Progenitor cell of endocrine pancreas (in vitro differentiated cells): ENCODE measurements at regions not wholly inside any gene's neighbourhood (a gene's known extent, or its start where the extent isn't known, plus 50 kb on each side); places are given as distances from the start of the nearest gene placed in this dataset.

Source experiments
- DNase-seq: peaks from one replicate; pipeline ENCODE4 v3.0.0; 2021; ENCODE audit warnings: low spot score; ENCODE audit not compliant: unreplicated experiment
- H3K27ac Mint-ChIP-seq: 2 replicates; pipeline ENCODE4 v1.8.0; 2021; ENCODE audit warnings: mild to moderate bottlenecking, moderate library complexity, mixed read lengths
- H3K27me3 Mint-ChIP-seq: 2 replicates; pipeline ENCODE4 v1.8.0; 2021; ENCODE audit warnings: mixed read lengths
- H3K36me3 Mint-ChIP-seq: 2 replicates; pipeline ENCODE4 v1.8.0; 2022; ENCODE audit warnings: mixed read lengths; ENCODE audit not compliant: insufficient read depth
- H3K4me1 Mint-ChIP-seq: 2 replicates; pipeline ENCODE4 v1.8.0; 2021; ENCODE audit warnings: low read depth, mixed read lengths
- H3K4me3 Mint-ChIP-seq: 2 replicates; pipeline ENCODE4 v1.8.0; 2021; ENCODE audit warnings: low read depth, mild to moderate bottlenecking, moderate library complexity, mixed read lengths
- H3K9me3 Mint-ChIP-seq: 2 replicates; pipeline ENCODE4 v1.8.0; 2021; ENCODE audit warnings: low read depth, mixed read lengths
- TF ChIP-seq, protein P1 (sequence below): fragments of 200-600 bp; sonication (generic); IDR thresholded peaks from one replicate; pipeline ENCODE4 v1.5.0; 2021; ENCODE audit warnings: antibody characterized with exemption, mild to moderate bottlenecking; ENCODE audit not compliant: unreplicated experiment

DNA sequence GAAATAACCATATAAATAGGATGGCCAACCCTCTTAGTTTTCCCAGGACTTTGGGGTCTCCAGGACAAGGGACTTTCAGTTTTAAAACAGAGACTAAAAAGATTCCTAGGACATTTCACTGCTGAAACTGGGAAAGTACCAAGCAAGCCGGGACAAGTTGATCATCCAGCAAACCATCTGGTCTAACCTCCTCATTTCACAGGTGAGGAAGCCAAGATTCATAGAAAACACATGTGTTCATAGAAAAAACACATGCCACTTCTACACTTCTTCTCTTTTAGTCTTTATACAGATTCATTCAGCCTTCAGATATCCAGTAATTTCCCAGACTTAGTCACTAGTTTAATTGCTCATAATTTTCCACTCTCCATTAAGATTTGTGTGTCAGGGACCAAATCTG is 165.6 kb upstream of the CCDC54 start:
- DNase-seq = no peak
- no peaks in the 10 kb centered on the region for H3K27me3 Mint-ChIP-seq
- peaks cover 4% of the 10 kb centered on the region for H3K9me3 Mint-ChIP-seq
- H3K4me1 Mint-ChIP-seq = peaks cover 16% of the 10 kb centered on the region
- H3K4me3 Mint-ChIP-seq = no peak overlapping the region
- no peaks in the 10 kb centered on the region for H3K36me3 Mint-ChIP-seq
- no peak overlapping the region for H3K27ac Mint-ChIP-seq
- TF ChIP-seq, protein P1, sequence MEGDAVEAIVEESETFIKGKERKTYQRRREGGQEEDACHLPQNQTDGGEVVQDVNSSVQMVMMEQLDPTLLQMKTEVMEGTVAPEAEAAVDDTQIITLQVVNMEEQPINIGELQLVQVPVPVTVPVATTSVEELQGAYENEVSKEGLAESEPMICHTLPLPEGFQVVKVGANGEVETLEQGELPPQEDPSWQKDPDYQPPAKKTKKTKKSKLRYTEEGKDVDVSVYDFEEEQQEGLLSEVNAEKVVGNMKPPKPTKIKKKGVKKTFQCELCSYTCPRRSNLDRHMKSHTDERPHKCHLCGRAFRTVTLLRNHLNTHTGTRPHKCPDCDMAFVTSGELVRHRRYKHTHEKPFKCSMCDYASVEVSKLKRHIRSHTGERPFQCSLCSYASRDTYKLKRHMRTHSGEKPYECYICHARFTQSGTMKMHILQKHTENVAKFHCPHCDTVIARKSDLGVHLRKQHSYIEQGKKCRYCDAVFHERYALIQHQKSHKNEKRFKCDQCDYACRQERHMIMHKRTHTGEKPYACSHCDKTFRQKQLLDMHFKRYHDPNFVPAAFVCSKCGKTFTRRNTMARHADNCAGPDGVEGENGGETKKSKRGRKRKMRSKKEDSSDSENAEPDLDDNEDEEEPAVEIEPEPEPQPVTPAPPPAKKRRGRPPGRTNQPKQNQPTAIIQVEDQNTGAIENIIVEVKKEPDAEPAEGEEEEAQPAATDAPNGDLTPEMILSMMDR = no peak

DNA sequence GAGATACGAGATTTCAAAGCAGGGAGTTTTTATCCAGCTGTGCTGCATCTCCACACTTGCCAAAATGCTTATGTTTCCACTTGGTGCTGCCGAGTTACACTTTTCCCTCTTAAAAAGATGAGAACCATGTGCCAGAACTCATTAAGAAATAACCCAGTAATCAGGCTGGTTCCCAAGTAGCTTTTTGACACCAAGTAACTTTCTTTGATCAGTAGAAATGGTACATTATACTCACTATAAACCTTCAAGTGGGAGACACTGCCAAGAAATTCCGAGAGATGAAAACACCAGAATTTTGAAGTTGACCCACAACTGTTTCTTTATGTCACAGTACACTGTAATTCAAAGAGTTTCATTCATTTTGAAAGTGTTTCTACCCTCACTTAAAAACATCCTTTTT is 164.6 kb upstream of the CCDC54 start:
- Mint-ChIP-seq H3K9me3 (peaks cover 4% of the 10 kb centered on the region), H3K27me3 (no peaks in the 10 kb centered on the region), H3K4me1 (peaks cover 14% of the 10 kb centered on the region), H3K4me3 (no peak overlapping the region), H3K27ac (no peak overlapping the region), H3K36me3 (no peaks in the 10 kb centered on the region)
- TF ChIP-seq, protein P1 = no peak
- no peak for DNase-seq

DNA sequence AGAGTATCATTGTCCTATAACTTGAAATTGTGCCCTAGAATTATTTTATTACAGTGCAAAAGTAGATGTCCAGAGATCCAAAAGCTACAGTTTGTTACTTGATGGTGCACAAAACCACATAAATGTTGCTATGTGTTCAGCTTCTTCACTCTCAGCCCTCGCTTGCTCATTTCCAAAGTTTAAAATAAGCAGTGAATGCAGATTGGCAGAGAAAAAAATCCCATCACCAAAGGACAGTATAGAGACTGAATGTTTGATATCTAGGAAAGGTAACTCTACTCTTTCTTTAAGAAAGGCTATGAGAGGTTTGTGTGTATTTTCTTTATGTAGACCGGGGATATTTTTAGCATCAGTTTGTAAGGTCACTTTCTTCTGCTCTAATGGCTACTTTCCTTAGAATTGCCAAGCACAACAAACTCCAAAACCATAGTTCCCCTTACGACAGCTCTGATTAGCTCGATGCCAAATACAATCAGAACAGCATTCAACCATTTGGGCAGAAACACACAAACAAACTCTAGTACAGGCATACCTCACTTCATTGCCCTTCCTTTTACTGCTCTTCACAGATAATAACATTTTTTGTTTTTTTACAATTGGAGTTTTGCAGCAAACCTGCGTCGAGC is 164.1 kb upstream of the CCDC54 start:
- H3K27me3 Mint-ChIP-seq = no peaks in the 10 kb centered on the region
- no peak overlapping the region for H3K4me3 Mint-ChIP-seq
- peaks cover 4% of the 10 kb centered on the region for H3K9me3 Mint-ChIP-seq
- peaks cover 9% of the 10 kb centered on the region for H3K4me1 Mint-ChIP-seq
- H3K36me3 Mint-ChIP-seq = no peaks in the 10 kb centered on the region
- H3K27ac Mint-ChIP-seq = no peak overlapping the region
- DNase-seq = no peak
- TF ChIP-seq, protein P1 = no peak

DNA sequence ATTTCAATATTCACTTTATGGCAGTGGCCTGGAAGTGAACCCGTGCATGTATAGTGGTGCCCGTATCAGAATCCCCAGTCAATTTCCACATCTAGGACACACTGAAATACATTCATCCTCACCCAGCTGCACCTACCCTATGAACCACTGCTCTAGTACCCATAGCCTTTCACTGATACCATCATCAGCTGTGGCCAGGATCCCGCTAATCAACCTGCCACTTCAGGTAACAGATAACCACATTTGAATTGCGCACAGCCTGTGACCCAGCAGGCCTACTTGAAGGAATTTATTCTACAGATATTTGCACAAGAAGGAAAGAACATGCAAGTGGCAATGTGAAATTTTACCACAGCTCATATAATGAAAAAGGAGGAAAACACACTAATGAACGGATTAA is 161.0 kb upstream of the CCDC54 start:
- DNase-seq = no peak
- H3K4me3 Mint-ChIP-seq = no peak overlapping the region
- peaks cover 1% of the 10 kb centered on the region for H3K4me1 Mint-ChIP-seq
- H3K9me3 Mint-ChIP-seq = peaks cover 4% of the 10 kb centered on the region
- no peaks in the 10 kb centered on the region for H3K36me3 Mint-ChIP-seq
- H3K27ac Mint-ChIP-seq = no peak overlapping the region
- TF ChIP-seq, protein P1 = no peak
- H3K27me3 Mint-ChIP-seq = no peaks in the 10 kb centered on the region

DNA sequence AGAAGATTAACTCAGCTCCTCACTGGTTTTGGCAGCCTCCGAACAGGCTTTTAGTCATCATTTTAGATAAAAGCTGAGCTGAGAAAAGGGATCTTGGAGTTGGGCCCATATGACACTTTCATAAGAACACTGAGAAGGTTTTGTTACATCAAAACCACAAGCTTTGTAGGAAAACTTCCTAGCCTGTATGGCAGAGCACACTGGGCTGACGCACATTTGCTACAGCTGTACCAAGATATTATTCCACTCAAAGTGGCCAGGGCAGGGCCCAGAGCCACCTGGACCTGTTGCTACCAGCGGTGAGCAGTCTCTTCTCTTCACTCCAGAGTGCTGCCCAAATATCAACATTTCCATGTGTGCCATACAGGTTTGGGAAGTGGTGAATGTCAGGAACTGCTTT is 160.5 kb upstream of the CCDC54 start:
- Mint-ChIP-seq H3K27me3 (no peaks in the 10 kb centered on the region), H3K4me1 (peaks cover 1% of the 10 kb centered on the region), H3K9me3 (peaks cover 4% of the 10 kb centered on the region), H3K36me3 (no peaks in the 10 kb centered on the region), H3K27ac (no peak overlapping the region), H3K4me3 (no peak overlapping the region)
- TF ChIP-seq, protein P1 = no peak
- no peak for DNase-seq
